ENCODE measurements at regions not wholly inside any gene's neighbourhood (a gene's known extent, or its start where the extent isn't known, plus 50 kb on each side); places are given as distances from the start of the nearest gene placed in this dataset.

DNA sequence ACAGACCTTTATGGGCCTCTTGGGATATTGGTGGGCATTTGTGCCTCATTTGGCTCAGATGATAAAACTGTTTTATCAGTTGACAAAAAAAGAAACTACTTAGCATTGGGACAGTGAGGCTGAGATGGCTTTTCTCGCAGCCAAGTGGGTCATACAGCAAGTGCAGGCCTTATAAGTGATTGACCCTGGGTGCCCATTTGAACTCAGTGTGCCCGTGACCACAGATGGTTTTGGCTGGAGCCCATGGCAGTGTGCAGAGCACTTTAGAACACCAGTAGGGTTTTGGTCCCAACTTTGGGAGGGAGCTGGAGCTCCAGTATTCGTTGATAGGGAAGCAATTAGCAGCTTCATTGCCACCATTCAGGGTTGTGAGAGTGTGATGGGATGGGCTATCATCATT is 404.5 kb upstream of the LARGE1 start:
- TF ChIP-seq, protein P1, sequence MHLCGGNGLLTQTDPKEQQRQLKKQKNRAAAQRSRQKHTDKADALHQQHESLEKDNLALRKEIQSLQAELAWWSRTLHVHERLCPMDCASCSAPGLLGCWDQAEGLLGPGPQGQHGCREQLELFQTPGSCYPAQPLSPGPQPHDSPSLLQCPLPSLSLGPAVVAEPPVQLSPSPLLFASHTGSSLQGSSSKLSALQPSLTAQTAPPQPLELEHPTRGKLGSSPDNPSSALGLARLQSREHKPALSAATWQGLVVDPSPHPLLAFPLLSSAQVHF (CRISPR knock-in tag; IDR thresholded peaks at IDR 0.05): no peak
- TF ChIP-seq FOXP1 (IDR thresholded peaks at IDR 0.05) (no peak), FOXP1 (CRISPR knock-in tag; IDR thresholded peaks at IDR 0.05) (no peak), ZBTB7A (CRISPR knock-in tag; IDR thresholded peaks at IDR 0.05) (no peak), NR2C2 (CRISPR knock-in tag; IDR thresholded peaks at IDR 0.05; ENCODE audit: borderline replicate concordance) (no peak), ZNF550 (CRISPR knock-in tag; IDR thresholded peaks at IDR 0.05; ENCODE audit: borderline replicate concordance) (no peak), NFIC (IDR thresholded peaks at IDR 0.05; ENCODE audit: low read length) (no peak), ETV5 (CRISPR knock-in tag; IDR thresholded peaks at IDR 0.05; ENCODE audit: borderline replicate concordance) (no peak), SP2 (CRISPR knock-in tag; IDR thresholded peaks at IDR 0.05) (no peak), SETDB1 (CRISPR knock-in tag; IDR thresholded peaks at IDR 0.05; ENCODE audit: borderline replicate concordance) (no peak), SRF (IDR thresholded peaks at IDR 0.05; ENCODE audit: low read depth, low read length) (no peak), TCF7 (IDR thresholded peaks at IDR 0.05; ENCODE audit: low read depth) (no peak)

Measured in HepG2 (cell line).